ENCODE measurements at regions not wholly inside any gene's neighbourhood (a gene's known extent, or its start where the extent isn't known, plus 50 kb on each side); places are given as distances from the start of the nearest gene placed in this dataset.

GRCh38 chr15:66906668-66907614 is 158.5 kb upstream of the SMAD3 start:
- no peak for DNase-seq

DNA sequence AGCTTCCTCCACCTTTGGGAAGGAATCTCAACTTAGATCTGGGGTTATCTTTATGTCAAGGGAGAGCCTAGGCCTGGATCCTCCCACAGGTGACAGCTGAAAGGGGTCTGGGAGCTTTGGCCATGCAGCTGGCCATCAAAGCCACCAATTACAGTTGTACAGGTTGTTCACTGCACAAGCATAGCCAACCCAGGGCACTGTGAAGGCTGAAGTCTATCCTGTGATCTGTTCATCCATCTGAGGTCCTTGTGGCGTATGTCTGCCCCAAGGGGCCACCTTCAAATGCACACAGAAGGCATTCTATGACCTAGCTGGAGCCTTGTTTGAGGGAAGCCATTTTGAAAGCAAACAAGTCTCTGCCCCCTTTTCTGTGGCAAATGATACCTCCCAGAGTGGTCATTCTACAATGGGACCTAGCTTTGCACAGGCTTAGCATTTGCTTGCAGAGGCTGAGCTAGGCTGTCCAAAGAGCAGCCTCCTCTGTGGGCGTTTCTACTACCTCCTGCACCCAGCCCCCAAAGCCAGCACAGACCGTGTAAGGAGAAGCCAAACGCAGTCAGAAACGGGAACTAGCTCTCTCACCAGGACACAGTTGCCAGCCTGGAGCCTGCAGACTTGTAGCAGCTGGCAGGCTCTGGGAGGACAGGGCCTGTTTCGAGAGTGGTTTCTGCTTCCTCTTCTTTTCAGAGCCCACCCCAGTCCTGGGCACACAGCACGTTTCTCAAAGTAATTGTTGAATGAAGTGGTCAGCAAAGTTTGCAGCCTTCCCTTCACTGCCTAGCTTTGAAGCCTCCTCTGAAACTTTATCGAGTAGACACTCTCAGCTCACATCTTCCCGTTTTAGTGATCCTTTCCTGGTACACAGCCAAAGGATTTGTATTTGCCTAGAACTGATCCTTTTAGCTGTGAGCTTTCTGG is 157.3 kb upstream of the SMAD3 start:
- no peak for DNase-seq

DNA sequence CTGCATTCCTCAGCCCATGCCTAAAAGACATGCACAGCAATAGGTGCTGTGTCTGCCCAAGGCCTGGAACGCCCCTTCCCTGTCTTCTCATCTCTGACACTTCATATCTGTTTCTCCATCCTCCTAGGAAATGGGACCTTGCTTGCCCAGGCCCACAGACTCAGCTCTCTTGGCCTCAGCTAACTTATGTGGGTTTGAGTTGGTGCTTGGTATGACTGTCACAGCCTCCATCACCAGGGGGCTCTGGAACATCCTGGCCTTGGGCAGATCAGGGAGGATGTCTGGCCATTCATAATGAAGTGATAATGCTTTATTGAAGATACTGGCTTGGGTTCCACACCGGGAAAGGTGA is 156.7 kb upstream of the SMAD3 start:
- DNase-seq: no peak

DNA sequence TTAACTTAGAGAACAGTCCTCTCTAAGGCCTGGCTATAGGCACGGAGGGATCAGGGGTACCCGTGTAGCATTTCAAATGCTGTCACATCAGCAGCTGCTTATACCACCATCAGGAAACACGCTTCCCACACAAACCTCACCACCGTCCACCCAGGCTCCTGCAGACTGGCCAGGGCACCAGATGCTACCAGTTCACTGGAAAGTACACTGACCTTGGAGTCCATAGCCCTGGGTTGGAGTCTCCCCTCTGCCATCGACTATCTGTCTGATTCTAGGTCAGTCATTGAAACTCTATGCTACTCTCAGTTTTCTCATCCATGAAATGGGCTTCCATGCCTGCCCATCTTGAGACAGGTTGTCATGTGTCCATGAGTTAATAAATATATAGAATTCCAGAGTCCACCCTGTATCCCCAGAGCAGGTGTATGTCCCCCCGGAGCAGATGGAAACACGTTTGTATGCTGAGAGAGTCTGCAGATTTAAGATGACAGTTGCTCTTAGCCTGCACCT is 156.0 kb upstream of the SMAD3 start:
- no peak for DNase-seq

DNA sequence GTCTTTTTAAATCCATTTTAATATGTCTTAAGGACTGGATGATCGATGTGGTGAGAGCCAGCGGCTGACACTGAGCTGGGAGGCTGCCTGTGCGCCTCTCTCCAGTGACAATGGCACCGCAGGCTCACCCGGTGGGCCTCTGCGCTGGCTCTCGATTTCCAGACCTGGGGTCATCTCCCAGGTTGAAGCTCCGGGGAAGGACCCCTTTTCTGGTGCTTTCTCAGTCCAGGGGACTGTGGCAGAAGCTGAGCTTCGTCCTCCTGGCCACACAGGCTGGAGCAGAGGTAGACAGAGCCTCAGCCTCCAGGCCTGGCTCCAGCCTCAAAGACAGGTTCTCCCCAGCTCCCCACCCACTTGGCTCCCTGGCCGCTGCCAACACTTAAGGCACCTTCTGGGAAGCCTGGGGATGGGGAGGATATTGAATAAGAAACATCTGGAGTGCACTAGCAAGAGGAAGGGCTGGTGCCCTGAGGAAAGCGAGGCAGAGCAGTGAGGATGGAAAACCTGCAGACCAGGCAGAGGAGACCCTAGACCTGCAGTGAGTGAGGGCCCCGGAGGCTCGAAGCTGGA is 154.2 kb upstream of the SMAD3 start:
- DNase-seq: no peak

DNA sequence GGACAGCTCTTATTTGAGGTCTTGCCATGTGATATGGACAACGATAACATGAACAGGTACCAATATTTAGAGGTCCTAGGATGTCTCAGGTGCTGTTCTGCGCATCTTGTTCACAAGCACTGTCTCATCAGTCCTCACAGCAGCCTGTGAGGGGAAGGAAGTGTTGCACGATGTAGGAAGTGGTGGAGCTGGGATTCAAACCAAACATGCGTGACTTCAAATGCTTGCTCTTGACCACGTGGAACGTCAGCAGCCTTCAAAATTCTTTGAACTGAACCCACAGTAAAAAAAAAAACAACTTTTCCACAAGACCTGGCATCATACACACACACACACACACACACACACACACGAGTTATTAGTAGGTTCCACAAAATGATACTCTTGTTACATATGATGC is 153.4 kb upstream of the SMAD3 start:
- no peak for DNase-seq

- no peak for DNase-seq
These were observed 153.0 kb upstream of the SMAD3 start for GRCh38 chr15:66912441-66912840.

- no peak for DNase-seq
These were observed 147.4 kb upstream of the SMAD3 start for GRCh38 chr15:66917904-66918448.

GRCh38 chr15:66919421-66919820 is 146.0 kb upstream of the SMAD3 start:
- DNase-seq: no peak

GRCh38 chr15:66921319-66921915 is 144.0 kb upstream of the SMAD3 start:
- DNase-seq: no peak

- DNase-seq: no peak
These were observed 142.8 kb upstream of the SMAD3 start for GRCh38 chr15:66922608-66923007.

DNA sequence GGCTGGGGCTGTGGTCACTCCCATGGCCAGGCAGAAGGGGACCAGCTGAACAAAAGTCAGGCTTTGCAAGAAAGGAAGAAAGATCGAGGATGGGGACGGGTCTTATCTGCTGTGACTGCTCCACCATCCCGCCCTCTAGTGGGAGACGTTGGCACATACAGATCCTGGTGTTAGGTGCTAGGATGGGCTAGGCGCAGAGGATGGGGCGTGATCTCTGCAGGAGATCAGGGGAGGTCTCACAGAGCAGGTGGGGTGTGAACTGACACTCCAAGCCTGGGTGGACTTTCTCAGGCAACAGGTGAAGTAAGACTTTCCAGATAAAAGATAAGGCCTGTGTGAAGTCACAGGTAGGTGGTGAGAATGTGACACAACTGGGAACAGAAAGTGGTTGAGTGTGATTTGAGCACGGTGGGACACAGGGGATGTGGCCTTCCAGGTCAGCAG is 141.9 kb upstream of the SMAD3 start:
- DNase-seq: peak; percentile 54

- no peak for DNase-seq
These were observed 140.5 kb upstream of the SMAD3 start for GRCh38 chr15:66924889-66925288.

DNA sequence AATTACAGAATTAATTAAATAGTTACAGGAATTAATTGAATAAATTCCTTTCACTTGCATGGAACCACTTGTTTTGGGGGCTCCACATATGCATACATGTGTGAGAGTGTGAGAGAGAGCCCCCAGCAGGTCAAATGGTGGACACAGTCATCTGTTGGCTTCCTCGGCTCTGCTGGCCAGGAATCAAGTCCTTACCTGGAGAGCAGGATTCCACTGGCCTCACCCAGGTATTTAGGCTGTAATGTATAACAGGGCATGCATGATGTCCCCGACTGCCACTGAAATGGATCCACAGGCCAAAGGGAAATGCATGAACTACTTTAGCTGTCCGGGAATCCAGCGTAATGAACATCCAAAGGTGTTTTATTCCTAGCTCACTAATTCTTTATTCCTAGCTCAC is 139.7 kb upstream of the SMAD3 start:
- DNase-seq: no peak

- no peak for DNase-seq
These were observed 138.0 kb upstream of the SMAD3 start for GRCh38 chr15:66927201-66928077.

- DNase-seq: no peak
These were observed 137.3 kb upstream of the SMAD3 start for GRCh38 chr15:66928101-66928500.

DNA sequence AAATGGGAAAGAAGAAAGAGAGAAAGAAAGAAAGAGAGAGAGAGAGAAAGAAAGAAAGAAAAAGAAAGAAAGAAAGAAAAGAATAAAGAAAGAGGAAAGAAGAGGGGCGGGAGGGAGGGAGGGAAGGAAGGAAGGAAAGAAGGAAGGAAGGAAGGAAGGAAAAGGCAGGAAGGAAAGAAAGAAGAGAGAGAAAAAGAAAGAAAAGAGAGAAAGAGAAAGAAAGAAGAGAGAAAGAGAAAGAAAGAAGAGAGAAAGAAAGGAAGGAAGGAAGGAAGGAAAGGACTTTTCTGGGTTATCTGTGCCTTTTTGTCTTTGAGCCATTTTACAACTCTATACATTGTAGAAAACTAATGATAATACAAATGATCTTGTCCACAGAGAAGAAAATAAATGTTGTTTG is 136.6 kb upstream of the SMAD3 start:
- DNase-seq: no peak

DNA sequence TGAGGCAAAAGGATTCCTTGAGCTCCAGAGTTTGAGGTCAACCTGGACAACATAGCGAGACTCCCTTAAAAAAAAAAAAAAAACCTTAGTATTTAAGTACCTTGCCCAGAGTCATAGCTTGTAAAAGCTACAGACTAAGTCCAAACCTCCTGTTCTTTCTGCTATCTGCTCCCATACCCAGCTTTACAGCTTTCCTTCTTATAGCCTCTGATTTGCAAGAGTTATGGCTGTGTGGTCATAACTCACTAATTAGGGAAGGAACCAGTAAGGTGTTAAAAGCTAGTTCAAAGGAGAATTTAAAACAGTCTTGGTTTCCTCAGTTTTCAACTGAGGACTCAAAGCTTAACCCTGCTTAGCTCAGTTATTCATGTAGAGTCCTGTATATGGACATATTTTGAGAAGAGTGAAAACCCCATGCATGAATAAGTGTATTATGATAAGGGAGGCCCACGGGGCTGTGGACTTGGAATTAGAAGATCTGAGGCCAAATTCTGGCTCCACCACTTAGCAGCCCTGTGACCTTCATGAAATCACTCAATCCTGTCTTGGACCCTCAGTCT is 135.5 kb upstream of the SMAD3 start:
- no peak for DNase-seq

DNA sequence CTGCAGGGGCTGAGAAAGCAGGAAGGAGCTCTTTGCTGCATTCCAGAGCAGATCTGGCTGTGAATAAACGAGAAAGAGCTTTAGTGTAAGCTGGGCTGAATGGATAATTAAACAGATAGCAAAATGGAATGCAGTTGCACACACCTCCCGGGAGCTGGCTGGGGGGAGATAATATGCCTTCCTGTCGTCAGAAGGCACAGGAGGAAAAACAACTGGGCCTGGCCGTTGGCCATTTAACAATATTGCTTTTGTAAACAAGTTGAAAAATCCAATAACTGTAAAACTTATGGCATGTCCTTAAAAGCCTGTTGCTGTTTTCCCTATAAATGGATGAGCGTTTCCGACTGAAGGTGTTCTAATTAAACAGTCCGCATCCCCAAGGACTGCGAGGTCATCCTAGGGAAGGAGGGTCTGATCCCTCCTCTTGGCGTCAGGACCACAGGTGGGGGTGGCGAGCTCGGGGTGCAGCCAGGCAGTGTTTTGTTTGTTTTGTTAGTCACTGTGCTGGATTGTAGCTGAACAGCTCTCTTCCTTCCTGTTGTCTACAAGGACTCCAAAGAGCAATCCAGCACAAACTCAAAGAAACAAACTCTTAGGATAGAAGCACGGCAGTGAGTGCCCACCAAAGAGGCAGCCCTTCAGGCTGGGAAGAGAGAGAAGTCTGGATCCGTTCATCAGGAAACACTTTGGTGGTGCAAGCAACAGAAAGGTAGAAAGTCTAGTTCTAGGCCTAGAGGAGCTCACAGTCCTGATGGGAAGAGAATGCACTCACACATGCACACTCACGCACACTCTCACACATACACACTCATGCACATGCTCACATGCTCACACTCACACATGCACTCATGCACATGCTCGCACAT is 133.4 kb upstream of the SMAD3 start:
- DNase-seq: peak; percentile 36

DNA sequence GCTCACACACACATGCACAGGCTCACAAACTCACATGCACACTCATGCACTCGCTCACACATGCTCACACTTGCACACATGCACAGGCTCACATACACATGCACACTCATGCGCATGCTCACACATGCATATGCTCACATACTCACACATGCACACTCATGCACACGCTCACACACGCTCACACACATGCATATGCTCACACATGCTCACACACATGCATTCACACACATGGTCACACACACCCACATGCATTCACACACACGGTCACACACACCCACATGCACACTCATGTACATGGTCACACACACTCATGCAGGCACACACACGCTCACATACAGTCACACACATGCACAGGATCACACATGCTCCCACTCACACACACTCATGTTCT is 132.8 kb upstream of the SMAD3 start:
- no peak for DNase-seq

Data from retina (tissue), 1 donor.